ENCODE measurements at regions not wholly inside any gene's neighbourhood (a gene's known extent, or its start where the extent isn't known, plus 50 kb on each side); places are given as distances from the start of the nearest gene placed in this dataset.

- no peak for DNase-seq (ENCODE audit: low read depth)
Measured at GRCh38 chr7:155138204-155138603, 68.1 kb downstream of the HTR5A start.

GRCh38 chr7:155141562-155141961 lies 71.4 kb downstream of the HTR5A start:
- no peak for DNase-seq (ENCODE audit: low read depth)

GRCh38 chr7:155143381-155143780 lies 73.3 kb downstream of the HTR5A start:
- no peak for DNase-seq (ENCODE audit: low read depth)

GRCh38 chr7:155144371-155144770 lies 74.2 kb downstream of the HTR5A start:
- no peak for DNase-seq (ENCODE audit: low read depth)

GRCh38 chr7:155145477-155146255 lies 75.5 kb downstream of the HTR5A start:
- DNase-seq (ENCODE audit: low read depth): no peak

- DNase-seq (ENCODE audit: low read depth): no peak
Measured at GRCh38 chr7:155147172-155147571, 77.0 kb downstream of the HTR5A start.

- no peak for DNase-seq (ENCODE audit: low read depth)
Measured at GRCh38 chr7:155147624-155148023, 77.5 kb downstream of the HTR5A start.

- no peak for DNase-seq (ENCODE audit: low read depth)
Measured at GRCh38 chr7:155153676-155154075, 83.6 kb downstream of the HTR5A start.

GRCh38 chr7:155154586-155154985 lies 84.5 kb downstream of the HTR5A start:
- DNase-seq (ENCODE audit: low read depth): no peak

- no peak for DNase-seq (ENCODE audit: low read depth)
Measured at GRCh38 chr7:155161690-155162089, 91.6 kb downstream of the HTR5A start.

- no peak for DNase-seq (ENCODE audit: low read depth)
Measured at GRCh38 chr7:155162422-155162821, 92.3 kb downstream of the HTR5A start.

- DNase-seq (ENCODE audit: low read depth): no peak
Measured at GRCh38 chr7:155163696-155164095, 93.6 kb downstream of the HTR5A start.

- DNase-seq (ENCODE audit: low read depth): no peak
Measured at GRCh38 chr7:155164316-155164715, 94.2 kb downstream of the HTR5A start.

- DNase-seq (ENCODE audit: low read depth): no peak
Measured at GRCh38 chr7:155166108-155166507, 96.0 kb downstream of the HTR5A start.

- DNase-seq (ENCODE audit: low read depth): peak; percentile 76
Measured at GRCh38 chr7:155166673-155167370, 96.7 kb downstream of the HTR5A start.

GRCh38 chr7:155167706-155168365 lies 97.7 kb downstream of the HTR5A start:
- DNase-seq (ENCODE audit: low read depth): no peak

- no peak for DNase-seq (ENCODE audit: low read depth)
Measured at GRCh38 chr7:155168597-155169480, 98.7 kb downstream of the HTR5A start.

GRCh38 chr7:155169498-155170065 lies 99.5 kb downstream of the HTR5A start:
- DNase-seq (ENCODE audit: low read depth): no peak

GRCh38 chr7:155170331-155170730 lies 100.2 kb downstream of the HTR5A start:
- no peak for DNase-seq (ENCODE audit: low read depth)

- DNase-seq (ENCODE audit: low read depth): no peak
Measured at GRCh38 chr7:155172141-155172540, 102.0 kb downstream of the HTR5A start.

- no peak for DNase-seq (ENCODE audit: low read depth)
Measured at GRCh38 chr7:155173905-155174304, 103.8 kb downstream of the HTR5A start.

GRCh38 chr7:155178096-155178495 lies 108.0 kb downstream of the HTR5A start:
- no peak for DNase-seq (ENCODE audit: low read depth)

Data from fibroblast of the conjunctiva (primary cell).